Cardiac muscle cell (in vitro differentiated cells and primary cell): ENCODE measurements at regions not wholly inside any gene's neighbourhood (a gene's known extent, or its start where the extent isn't known, plus 50 kb on each side); places are given as distances from the start of the nearest gene placed in this dataset.
A peak's percentile ranks its signal among the peaks of the same experiment; 100 is the strongest.
"Not testable (repeated sequence)": the region's sequence is repeated elsewhere in the genome, so short reads cannot be mapped to it uniquely, and the experiment has no call there.

Experiments
- DNase-seq, 2 donors: peaks; one replicate each; pipeline versions ENCODE4 v3.0.0 to v3.0.0-alpha.2; 2010 to 2017; ENCODE audit warnings: low read depth in 1 of 2, low spot score in 1 of 2
- H3K27ac ChIP-seq: fragments of 200-600 bp; sonication (generic); 2 replicates; pipeline ENCODE4 v1.5.1; 2016
- H3K27me3 ChIP-seq: fragments of 200-600 bp; sonication (generic); 2 replicates; pipeline ENCODE4 v1.6.0; 2016; ENCODE audit warnings: control low read depth
- H3K36me3 ChIP-seq: fragments of 200-600 bp; sonication (generic); 2 replicates; pipeline ENCODE4 v1.5.1; 2016; ENCODE audit warnings: control low read depth
- H3K4me1 ChIP-seq: fragments of 200-600 bp; sonication (generic); 2 replicates; pipeline ENCODE4 v1.8.1; 2017; ENCODE audit warnings: low read depth, mild to moderate bottlenecking, mixed run types
- H3K4me3 ChIP-seq: fragments of 200-600 bp; sonication (generic); 2 replicates; pipeline ENCODE4 v1.5.1; 2016; ENCODE audit warnings: mild to moderate bottlenecking
- H3K9me3 ChIP-seq: fragments of 200-600 bp; sonication (generic); 2 replicates; pipeline ENCODE4 v1.5.1; 2017; ENCODE audit warnings: low read depth, mild to moderate bottlenecking, control low read depth
- TF ChIP-seq, protein P1 (sequence below): IDR thresholded peaks from 2 replicates; pipeline ENCODE4 v1.5.1; 2012; ENCODE audit warnings: low read depth, mild to moderate bottlenecking, low read length

DNA sequence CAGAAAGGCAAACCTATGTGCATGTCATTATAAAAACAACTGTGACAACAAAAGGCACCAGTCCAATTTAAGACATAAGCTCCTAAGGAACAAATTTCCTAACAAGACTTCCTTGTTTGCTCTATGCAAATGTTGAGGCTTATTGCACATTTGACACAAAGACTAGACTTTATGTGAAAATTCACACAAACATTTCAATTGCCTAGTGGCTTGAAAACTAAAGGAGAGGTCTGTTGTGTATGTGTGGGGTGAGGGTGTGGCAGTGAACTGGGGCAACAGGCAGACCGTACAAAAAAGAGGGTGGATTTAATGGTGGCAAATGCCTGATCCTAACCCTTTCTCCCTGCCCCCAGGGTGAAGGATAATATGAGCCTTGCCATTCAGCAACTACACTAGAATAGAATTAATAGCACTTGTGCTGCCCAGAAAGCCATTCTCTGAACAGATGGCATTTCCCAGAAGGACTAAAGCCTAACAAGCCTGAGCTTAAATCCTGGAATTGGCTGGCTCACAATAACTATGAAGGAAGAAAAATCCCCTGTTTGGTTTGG lies 73.9 kb downstream of the GLUL start:
- H3K4me1 ChIP-seq, result no peaks in the 10 kb centered on the region
- no peaks in the 10 kb centered on the region for H3K9me3 ChIP-seq
- no peak for DNase-seq
- no peaks in the 10 kb centered on the region for H3K27me3 ChIP-seq
- H3K36me3 ChIP-seq, result no peaks in the 10 kb centered on the region
- TF ChIP-seq, protein P1, sequence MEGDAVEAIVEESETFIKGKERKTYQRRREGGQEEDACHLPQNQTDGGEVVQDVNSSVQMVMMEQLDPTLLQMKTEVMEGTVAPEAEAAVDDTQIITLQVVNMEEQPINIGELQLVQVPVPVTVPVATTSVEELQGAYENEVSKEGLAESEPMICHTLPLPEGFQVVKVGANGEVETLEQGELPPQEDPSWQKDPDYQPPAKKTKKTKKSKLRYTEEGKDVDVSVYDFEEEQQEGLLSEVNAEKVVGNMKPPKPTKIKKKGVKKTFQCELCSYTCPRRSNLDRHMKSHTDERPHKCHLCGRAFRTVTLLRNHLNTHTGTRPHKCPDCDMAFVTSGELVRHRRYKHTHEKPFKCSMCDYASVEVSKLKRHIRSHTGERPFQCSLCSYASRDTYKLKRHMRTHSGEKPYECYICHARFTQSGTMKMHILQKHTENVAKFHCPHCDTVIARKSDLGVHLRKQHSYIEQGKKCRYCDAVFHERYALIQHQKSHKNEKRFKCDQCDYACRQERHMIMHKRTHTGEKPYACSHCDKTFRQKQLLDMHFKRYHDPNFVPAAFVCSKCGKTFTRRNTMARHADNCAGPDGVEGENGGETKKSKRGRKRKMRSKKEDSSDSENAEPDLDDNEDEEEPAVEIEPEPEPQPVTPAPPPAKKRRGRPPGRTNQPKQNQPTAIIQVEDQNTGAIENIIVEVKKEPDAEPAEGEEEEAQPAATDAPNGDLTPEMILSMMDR, result no peak
- no peak overlapping the region for H3K27ac ChIP-seq
- H3K4me3 ChIP-seq, result no peak overlapping the region

GRCh38 chr1:182316454-182316853 lies 75.1 kb downstream of the GLUL start:
- not testable (repeated sequence) for H3K9me3 ChIP-seq, DNase-seq, H3K4me3 ChIP-seq, H3K27ac ChIP-seq, H3K36me3 ChIP-seq, H3K27me3 ChIP-seq, H3K4me1 ChIP-seq

DNA sequence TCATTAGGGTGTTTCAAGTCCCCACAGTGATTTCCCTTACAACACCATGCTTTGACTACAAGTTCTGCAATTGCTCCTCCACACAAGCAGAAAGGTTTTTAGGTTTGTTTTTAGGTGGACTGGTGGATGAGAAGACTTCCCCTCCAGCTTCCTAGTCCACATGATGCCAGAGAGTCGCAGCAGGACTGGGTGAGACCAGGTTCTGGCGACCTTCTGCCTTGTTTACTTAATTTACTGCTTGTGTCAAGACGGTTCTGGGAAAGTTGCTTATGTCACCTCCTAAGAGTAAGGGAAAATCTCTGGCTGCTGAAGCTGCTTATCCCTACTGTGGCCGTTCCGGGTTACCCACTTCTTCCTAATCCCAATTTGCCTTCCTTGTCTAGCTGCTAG lies 76.4 kb downstream of the GLUL start:
- no peaks in the 10 kb centered on the region for H3K36me3 ChIP-seq
- no peak overlapping the region for H3K27ac ChIP-seq
- no peaks in the 10 kb centered on the region for H3K4me1 ChIP-seq
- TF ChIP-seq, protein P1, result no peak
- no peak for DNase-seq
- no peaks in the 10 kb centered on the region for H3K27me3 ChIP-seq
- H3K9me3 ChIP-seq, result no peaks in the 10 kb centered on the region
- H3K4me3 ChIP-seq, result no peak overlapping the region

- H3K27me3 ChIP-seq, result no peaks in the 10 kb centered on the region
- H3K27ac ChIP-seq, result no peak overlapping the region
- H3K9me3 ChIP-seq, result no peaks in the 10 kb centered on the region
- TF ChIP-seq, protein P1, result no peak
- H3K4me3 ChIP-seq, result no peak overlapping the region
- peak in 1 of 2 donors; percentile 43 for DNase-seq
- no peaks in the 10 kb centered on the region for H3K4me1 ChIP-seq
- H3K36me3 ChIP-seq, result no peaks in the 10 kb centered on the region
These were observed 81.8 kb downstream of the GLUL start for GRCh38 chr1:182309631-182310351.

DNA sequence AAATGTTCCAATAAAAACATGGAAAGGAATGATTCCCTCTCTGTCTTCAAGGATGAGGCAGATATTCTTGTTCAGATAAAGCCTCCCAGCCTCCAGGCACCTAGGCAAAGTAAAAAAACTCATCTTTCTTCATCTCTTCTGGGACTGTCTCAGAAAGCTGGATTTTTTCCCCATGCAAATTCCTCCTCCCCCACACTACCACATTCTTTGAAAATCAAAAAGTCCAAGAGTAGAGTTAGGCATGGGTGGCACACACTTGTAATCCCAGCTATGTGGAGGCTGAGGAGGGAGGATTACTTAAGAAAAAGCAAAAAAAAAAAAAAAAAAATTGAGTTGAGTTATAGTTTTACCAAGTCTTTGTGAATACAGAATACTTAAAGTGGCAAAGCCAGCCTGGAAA lies 82.8 kb downstream of the GLUL start:
- no peaks in the 10 kb centered on the region for H3K36me3 ChIP-seq
- no peaks in the 10 kb centered on the region for H3K27me3 ChIP-seq
- no peak for DNase-seq
- no peaks in the 10 kb centered on the region for H3K4me1 ChIP-seq
- no peaks in the 10 kb centered on the region for H3K9me3 ChIP-seq
- H3K27ac ChIP-seq, result no peak overlapping the region
- TF ChIP-seq, protein P1, result no peak
- H3K4me3 ChIP-seq, result no peak overlapping the region

GRCh38 chr1:182307486-182307885 lies 84.1 kb downstream of the GLUL start:
- DNase-seq, H3K4me1 ChIP-seq: not testable (repeated sequence)

More at GRCh38 chr1:182307486-182307885, 84.1 kb downstream of the GLUL start:
- not testable (repeated sequence) for H3K27ac ChIP-seq, H3K4me3 ChIP-seq, H3K9me3 ChIP-seq, H3K36me3 ChIP-seq, H3K27me3 ChIP-seq
